ENCODE measurements at regions not wholly inside any gene's neighbourhood (a gene's known extent, or its start where the extent isn't known, plus 50 kb on each side); places are given as distances from the start of the nearest gene placed in this dataset.

GRCh38 chr11:93039531-93040240 is 70.2 kb downstream of the MTNR1B start:
- H3K27me3 Mint-ChIP-seq (ENCODE audit: low read depth), result no peaks in the 10 kb centered on the region
- H3K27me3 ChIP-seq (ENCODE audit: insufficient read depth, low read length), result no peaks in the 10 kb centered on the region
- no peak overlapping the region for H3K23ac ChIP-seq (ENCODE audit: insufficient read length, low read depth, low read length)
- no peak overlapping the region for H3K14ac ChIP-seq (ENCODE audit: insufficient read depth, low read length)
- no peak overlapping the region for H2BK20ac ChIP-seq (ENCODE audit: low read depth, low read length, poor library complexity, severe bottlenecking)
- WGBS (ENCODE audit: extremely low coverage, insufficient read length, low lambda C conversion rate), result no CpG with 5 or more reads among the region's 2 CpGs
- no peak overlapping the region for H4K5ac ChIP-seq (ENCODE audit: insufficient read length, low read depth, low read length)
- no peak for DNase-seq
- H2BK12ac ChIP-seq (ENCODE audit: insufficient read length, low read depth, low read length), result no peak overlapping the region
- no peaks in the 10 kb centered on the region for H3K23me2 ChIP-seq (ENCODE audit: insufficient read length, low read depth, low read length, poor library complexity, severe bottlenecking)
- H2BK5ac ChIP-seq (ENCODE audit: insufficient read length, low read length), result no peak overlapping the region
- no peaks in the 10 kb centered on the region for H3K79me1 ChIP-seq (ENCODE audit: insufficient read depth, low read depth, low read length, poor library complexity, severe bottlenecking)
- H3K18ac ChIP-seq (ENCODE audit: insufficient read length, low read depth, low read length), result no peak overlapping the region
- no peak overlapping the region for H2AK5ac ChIP-seq (ENCODE audit: insufficient read length, low read length)
- no peak overlapping the region for H4K8ac ChIP-seq (replicated peaks; ENCODE audit: insufficient read length, low read depth, low read length)
- no peak for TF ChIP-seq CTCF (conservative IDR thresholded peaks at IDR 0.05)
- peaks cover 24 to 32% of the 10 kb centered on the region in 2 experiments for H3K9me3 Mint-ChIP-seq
- no peak overlapping the region for H3K4me2 ChIP-seq (ENCODE audit: insufficient read depth, insufficient read length, low read length)
- H3K4me1 Mint-ChIP-seq, result no peaks in the 10 kb centered on the region
- H3K9me3 ChIP-seq (ENCODE audit: control insufficient read depth, low read depth, low read length), result no peaks in the 10 kb centered on the region
- H4K91ac ChIP-seq (ENCODE audit: insufficient read length, low read depth, low read length), result no peak overlapping the region
- no peak overlapping the region for H3K4me3 Mint-ChIP-seq
- H3K56ac ChIP-seq (ENCODE audit: insufficient read length, low read depth, low read length), result no peak overlapping the region
- H3K4ac ChIP-seq (ENCODE audit: low read depth, low read length), result no peak overlapping the region
- no peak overlapping the region for H3K9ac ChIP-seq (ENCODE audit: extremely low read depth, insufficient read length, low read length)
- no peak overlapping the region for H2AFZ ChIP-seq (ENCODE audit: low read length)
- no peak overlapping the region for H3T11ph ChIP-seq (ENCODE audit: low read length)
- no peak overlapping the region for H2BK120ac ChIP-seq (ENCODE audit: low read depth, low read length, poor library complexity, severe bottlenecking)
- H2BK15ac ChIP-seq (ENCODE audit: low read depth, low read length), result no peak overlapping the region
- no peaks in the 10 kb centered on the region for H3K4me1 ChIP-seq (ENCODE audit: insufficient read depth, low read length)
- peaks cover 12 to 31% (median 30%) of the 10 kb centered on the region in 3 experiments; a peak in 6 of 7 replicates for H3K36me3 Mint-ChIP-seq (ENCODE audit: insufficient read depth in 1 of 3, low read depth in 3 of 3)
- no peaks in the 10 kb centered on the region for H3K79me2 ChIP-seq (ENCODE audit: insufficient read depth, low read length)
- no peak overlapping the region for H3K27ac Mint-ChIP-seq
- no peak overlapping the region for H3K27ac ChIP-seq (ENCODE audit: insufficient read length, low read depth, low read length)
- no peaks in the 10 kb centered on the region for H4K20me1 ChIP-seq (ENCODE audit: control insufficient read depth, insufficient read depth, insufficient read length)
